ENCODE measurements at regions not wholly inside any gene's neighbourhood (a gene's known extent, or its start where the extent isn't known, plus 50 kb on each side); places are given as distances from the start of the nearest gene placed in this dataset.

- Histone ChIP-seq H4K20me1 (ENCODE audit: insufficient read depth, low read length) (no peaks in the 10 kb centered on the region), H3K4me1 (ENCODE audit: insufficient read depth, low read length, poor library complexity, severe bottlenecking) (peaks cover under 1% of the 10 kb centered on the region), H3K4me2 (ENCODE audit: low read length) (no peak overlapping the region), H3K9me3 (ENCODE audit: low read length) (no peaks in the 10 kb centered on the region), H3K9me2 (ENCODE audit: insufficient read depth, low read length) (no peaks in the 10 kb centered on the region), H3K4me3 (ENCODE audit: low read depth, low read length, poor library complexity, severe bottlenecking) (no peak overlapping the region), H3K36me3 (ENCODE audit: insufficient read depth, low read length) (no peaks in the 10 kb centered on the region), H3K27ac (ENCODE audit: low read depth, low read length, poor library complexity, severe bottlenecking) (no peak overlapping the region), H3K79me2 (ENCODE audit: insufficient read depth, low read depth, low read length) (no peaks in the 10 kb centered on the region), H2AFZ (ENCODE audit: low read length) (no peak overlapping the region)
- no peak for DNase-seq (ENCODE audit: low spot score)
- intact Hi-C loops (cut with micrococcal nuclease; ENCODE audit: unreplicated experiment), result no loop called here
- ChIA-PET POLR2A (interaction anchor here (0.5 to 1.3 kb wide), 2 partner anchors 15 to 550 kb away, joined by 3 to 4 read pairs; no protein-coding TSS in a partner anchor), CTCF (ENCODE audit: unreplicated experiment) (no interaction called here)
- BruUV-seq (replicated peaks), result no TSS peak
- no peak for TF ChIP-seq CTCF (conservative IDR thresholded peaks at IDR 0.05; ENCODE audit: low read length)
Observed at GRCh38 chr6:14754751-14755513, 490.9 kb upstream of the JARID2 start.

- DNase-seq (ENCODE audit: low spot score), result no peak
- TF ChIP-seq CTCF (conservative IDR thresholded peaks at IDR 0.05; ENCODE audit: low read length) (no peak), EZH2phosphoT487 (IDR thresholded peaks at IDR 0.05; ENCODE audit: borderline replicate concordance, low read depth, low read length) (no peak)
- ChIA-PET POLR2A (interaction anchor here (0.5 to 1.3 kb wide), 2 partner anchors 14 to 501 kb away, joined by 4 to 6 read pairs; no protein-coding TSS in a partner anchor), CTCF (ENCODE audit: unreplicated experiment) (interaction anchor here (1.2 kb wide), 1 partner anchor 11 kb away, joined by 3 read pairs; no protein-coding TSS in a partner anchor)
- H3K9me2 ChIP-seq (ENCODE audit: insufficient read depth, low read length), result no peaks in the 10 kb centered on the region
- no peaks in the 10 kb centered on the region for H3K9me3 ChIP-seq (ENCODE audit: low read length)
- H4K20me1 ChIP-seq (ENCODE audit: insufficient read depth, low read length), result no peaks in the 10 kb centered on the region
- no peak overlapping the region for H3K27ac ChIP-seq (ENCODE audit: low read depth, low read length, poor library complexity, severe bottlenecking)
- H3K36me3 ChIP-seq (ENCODE audit: insufficient read depth, low read length), result no peaks in the 10 kb centered on the region
- H2AFZ ChIP-seq (ENCODE audit: low read length), result no peak overlapping the region
- BruUV-seq (replicated peaks), result no TSS peak
- H3K4me1 ChIP-seq (ENCODE audit: insufficient read depth, low read length, poor library complexity, severe bottlenecking), result peaks cover 4% of the 10 kb centered on the region
- H3K4me2 ChIP-seq (ENCODE audit: low read length), result no peak overlapping the region
- intact Hi-C loops (cut with micrococcal nuclease; ENCODE audit: unreplicated experiment), result no loop called here
- no peaks in the 10 kb centered on the region for H3K79me2 ChIP-seq (ENCODE audit: insufficient read depth, low read depth, low read length)
- H3K4me3 ChIP-seq (ENCODE audit: low read depth, low read length, poor library complexity, severe bottlenecking), result no peak overlapping the region
Observed at GRCh38 chr6:14756340-14756739, 489.5 kb upstream of the JARID2 start.

DNA sequence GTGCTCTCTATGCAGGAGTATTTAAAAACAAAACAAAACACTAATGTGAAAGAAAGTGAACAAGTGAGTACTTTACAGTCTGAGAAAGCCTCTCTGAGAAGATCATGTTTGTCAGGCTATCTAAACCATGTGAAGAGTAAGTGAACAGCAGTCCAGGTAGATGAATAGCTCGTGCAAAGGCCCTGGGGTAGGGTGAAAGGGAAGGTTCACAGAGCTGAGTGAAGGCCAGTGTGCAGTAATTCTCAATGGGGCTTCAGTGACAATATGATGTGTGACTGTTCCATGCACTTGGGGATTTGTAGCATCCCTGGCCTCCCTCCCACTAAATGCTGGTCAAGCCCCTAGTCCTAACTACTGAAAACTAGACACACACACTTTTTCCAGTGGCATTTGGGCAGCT lies 488.9 kb upstream of the JARID2 start:
- no peaks in the 10 kb centered on the region for H3K9me3 ChIP-seq (ENCODE audit: low read length)
- no peaks in the 10 kb centered on the region for H3K36me3 ChIP-seq (ENCODE audit: insufficient read depth, low read length)
- no peak overlapping the region for H3K4me2 ChIP-seq (ENCODE audit: low read length)
- no peak overlapping the region for H2AFZ ChIP-seq (ENCODE audit: low read length)
- no peak overlapping the region for H3K27ac ChIP-seq (ENCODE audit: low read depth, low read length, poor library complexity, severe bottlenecking)
- TF ChIP-seq EZH2phosphoT487 (IDR thresholded peaks at IDR 0.05; ENCODE audit: borderline replicate concordance, low read depth, low read length), result no peak
- no peak for TF ChIP-seq CTCF (conservative IDR thresholded peaks at IDR 0.05; ENCODE audit: low read length)
- H4K20me1 ChIP-seq (ENCODE audit: insufficient read depth, low read length), result no peaks in the 10 kb centered on the region
- intact Hi-C loops (cut with micrococcal nuclease; ENCODE audit: unreplicated experiment), result no loop called here
- no peaks in the 10 kb centered on the region for H3K79me2 ChIP-seq (ENCODE audit: insufficient read depth, low read depth, low read length)
- peaks cover 4% of the 10 kb centered on the region for H3K4me1 ChIP-seq (ENCODE audit: insufficient read depth, low read length, poor library complexity, severe bottlenecking)
- DNase-seq (ENCODE audit: low spot score), result no peak
- no peak overlapping the region for H3K4me3 ChIP-seq (ENCODE audit: low read depth, low read length, poor library complexity, severe bottlenecking)
- no peaks in the 10 kb centered on the region for H3K9me2 ChIP-seq (ENCODE audit: insufficient read depth, low read length)
- CTCF ChIA-PET (ENCODE audit: unreplicated experiment), result interaction anchor here (1.2 kb wide), 1 partner anchor 11 kb away, joined by 3 read pairs; no protein-coding TSS in a partner anchor
- BruUV-seq (replicated peaks), result no TSS peak
- POLR2A ChIA-PET, result no interaction called here
